K562 (cell line): ENCODE measurements at regions not wholly inside any gene's neighbourhood (a gene's known extent, or its start where the extent isn't known, plus 50 kb on each side); places are given as distances from the start of the nearest gene placed in this dataset.

Experiments
- ATAC-seq: fragments of 200-7000 bp; cut with Tn5 transposase; 3 replicates; pipeline ENCODE4 v1.9.1; 2020; ENCODE audit warnings: moderate library complexity
- BruUV-seq: library from RNA; stranded (reverse); fragments of 400-500 nt; replicated peaks from 2 replicates; lab custom pipeline; 2021; lab: Mats Ljungman, UMichigan
- CTCF ChIA-PET: fragments of 300-600 bp; formaldehyde crosslinking; extraction: SDS; loops from one replicate; lab custom pipeline; 2021; ENCODE audit warnings: low intra/inter-chr PET ratio; lab: Yijun Ruan, JAX
- POLR2A ChIA-PET: fragments of 300-600, 350-650 bp; sonication (Branson Sonifier 250); formaldehyde crosslinking; extraction: SDS; loops from one replicate; lab custom pipeline; 2021; ENCODE audit warnings: antibody characterized with exemption, inconsistent platforms; lab: Yijun Ruan, JAX
- DNase-seq, 4 experiments: peaks; one replicate each; pipeline versions ENCODE4 v3.0.0 to v3.0.0-alpha.2; 2011 to 2018; ENCODE audit warnings: low spot score in 3 of 4, mixed read lengths in 3 of 4; ENCODE audit errors: extremely low read depth in 1 of 4
- FAIRE-seq: peaks from 2 replicates; lab custom pipeline; 2011; peaks lifted over from hg19 to GRCh38; lab: Jason Lieb, UNC
- H2AFZ ChIP-seq: 2 replicates; pipeline ENCODE4 v1.6.0; 2011; ENCODE audit warnings: low read depth, low read length, control low read depth, inconsistent platforms
- H3K27ac ChIP-seq: fragments of 200-600 bp; 3 replicates; pipeline ENCODE4 v1.8.0; 2011; ENCODE audit warnings: low read depth, mild to moderate bottlenecking, control low read depth, inconsistent platforms, low read length, moderate library complexity, mixed read lengths; ENCODE audit errors: extremely low read depth
- H3K27me3 ChIP-seq, 2 experiments: fragments of 300-600 bp in 1 of 2; 2 replicates in 1 of 2; 3 replicates in 1 of 2; pipeline versions ENCODE4 v1.6.0 to v1.8.0; 2011; ENCODE audit warnings: inconsistent platforms in 2 of 2, low read length in 2 of 2, mild to moderate bottlenecking in 1 of 2, mixed read lengths in 1 of 2, moderate library complexity in 1 of 2; ENCODE audit not compliant: control insufficient read depth in 2 of 2, insufficient read depth in 2 of 2
- H3K36me3 ChIP-seq: fragments of 300-600 bp; 3 replicates; pipeline ENCODE4 v1.8.0; 2011; ENCODE audit warnings: mild to moderate bottlenecking, low read length, inconsistent platforms; ENCODE audit not compliant: control insufficient read depth, insufficient read depth
- H3K4me1 ChIP-seq, 2 experiments: fragments of 200-600 bp in 1 of 2; replicated peaks in 1 of 2; 2 replicates in 1 of 2; 3 replicates in 1 of 2; pipeline versions ENCODE4 v1.5.1 to v1.8.0; 2011; ENCODE audit warnings: inconsistent platforms in 2 of 2, low read length in 2 of 2, mild to moderate bottlenecking in 1 of 2, mixed read lengths in 1 of 2, moderate library complexity in 1 of 2; ENCODE audit not compliant: control insufficient read depth in 2 of 2, insufficient read depth in 2 of 2
- H3K4me2 ChIP-seq: 2 replicates; pipeline ENCODE4 v1.6.1; 2011; ENCODE audit warnings: low read length, control low read depth, inconsistent platforms, mixed read lengths; ENCODE audit not compliant: insufficient read depth
- H3K4me3 ChIP-seq: fragments of 200-600 bp; sonication (generic), shearing (Covaris generic); 2 replicates; pipeline ENCODE4 v1.5.1; 2016; ENCODE audit warnings: control low read depth, inconsistent platforms
- H3K79me2 ChIP-seq: fragments of 200-600 bp; 3 replicates; pipeline ENCODE4 v1.8.0; 2011; ENCODE audit warnings: low read length, inconsistent platforms; ENCODE audit not compliant: control insufficient read depth, insufficient read depth
- H3K9ac ChIP-seq, 2 experiments: 2 replicates each; pipeline versions ENCODE4 v1.6.0 to v1.6.1; 2011; ENCODE audit warnings: low read depth in 2 of 2, low read length in 2 of 2, control low read depth in 1 of 2, inconsistent platforms in 1 of 2, mild to moderate bottlenecking in 1 of 2, mixed read lengths in 1 of 2; ENCODE audit not compliant: insufficient read depth in 1 of 2
- H3K9me1 ChIP-seq: one replicate; pipeline ENCODE4 v1.6.0; 2011; ENCODE audit warnings: inconsistent platforms, mild to moderate bottlenecking, low read length, moderate library complexity; ENCODE audit not compliant: control insufficient read depth, insufficient read depth
- H3K9me3 ChIP-seq: replicated peaks from 2 replicates; pipeline ENCODE4 v1.5.1; 2011; ENCODE audit warnings: low read depth, low read length, inconsistent platforms; ENCODE audit not compliant: control insufficient read depth, insufficient read depth
- H4K20me1 ChIP-seq: replicated peaks from 2 replicates; pipeline ENCODE4 v1.6.1; 2011; ENCODE audit warnings: low read length, inconsistent platforms, mixed read lengths; ENCODE audit not compliant: control insufficient read depth, insufficient read depth
- CBX1 ChIP-seq: sonication (generic); IDR thresholded peaks from 2 replicates; pipeline ENCODE4 v1.6.1; 2016; ENCODE audit warnings: antibody characterized with exemption, low read depth, mild to moderate bottlenecking
- CREM ChIP-seq: IDR thresholded peaks from 2 replicates; pipeline ENCODE4 v1.6.1; 2014; ENCODE audit warnings: antibody characterized with exemption, low read depth
- DDX20 ChIP-seq: fragments of 450-650 bp; IDR thresholded peaks from 2 replicates; pipeline ENCODE4 v1.6.1; 2016; ENCODE audit warnings: missing genetic modification characterization, low read depth, mild to moderate bottlenecking, missing compliant biosample characterization, moderate library complexity
- EGR1 ChIP-seq: fragments of 450-650 bp; conservative IDR thresholded peaks from 2 replicates; pipeline ENCODE4 v1.6.1; 2017; ENCODE audit warnings: mild to moderate bottlenecking
- HNRNPH1 ChIP-seq: fragments of 200-400 bp; formaldehyde crosslinking; optimal IDR thresholded peaks from 2 replicates; pipeline ENCODE3; 2017; ENCODE audit warnings: low read depth, mild to moderate bottlenecking, low read length, moderate library complexity
- HNRNPK ChIP-seq: fragments of 200-400 bp; formaldehyde crosslinking; IDR thresholded peaks from one replicate; pipeline ENCODE4 v1.6.1; 2018; ENCODE audit warnings: mild to moderate bottlenecking, low read depth, low read length; ENCODE audit not compliant: poor library complexity, severe bottlenecking
- KAT8 ChIP-seq: fragments of 450-650 bp; IDR thresholded peaks from 2 replicates; pipeline ENCODE4 v1.6.1; 2016; ENCODE audit warnings: low read depth, mild to moderate bottlenecking
- RFX1 ChIP-seq: fragments of 450-650 bp; IDR thresholded peaks from 2 replicates; pipeline ENCODE4 v1.6.1; 2016; ENCODE audit warnings: mild to moderate bottlenecking, moderate library complexity
- SMC3 ChIP-seq: conservative IDR thresholded peaks from 2 replicates; pipeline ENCODE4 v1.6.1; 2011; ENCODE audit warnings: low read depth, low read length, improper control_type of control experiment; ENCODE audit not compliant: insufficient read depth
- U2AF2 ChIP-seq: fragments of 200-400 bp; formaldehyde crosslinking; optimal IDR thresholded peaks from 2 replicates; pipeline ENCODE3; 2017; ENCODE audit warnings: low read depth, mild to moderate bottlenecking, low read length
- ZBTB11 ChIP-seq, 3 experiments: fragments of 200-800 bp in 1 of 3; fragments of 250-450 bp in 1 of 3; fragments of 450-650 bp in 1 of 3; sonication (Bioruptor Pico) in 1 of 3; sonication (Bioruptor generic) in 1 of 3; formaldehyde crosslinking in 1 of 3; IDR thresholded peaks; 2 replicates each; pipeline versions ENCODE4 v1.6.1 to v1.8.0; 2016 to 2022; ENCODE audit warnings: mild to moderate bottlenecking in 2 of 3, missing genetic modification characterization in 2 of 3, missing compliant biosample characterization in 1 of 3, moderate library complexity in 1 of 3
- ZNF77 ChIP-seq: fragments of 250-450 bp; sonication (Bioruptor Pico); IDR thresholded peaks from 2 replicates; pipeline ENCODE4 v1.5.0; 2020
- WGBS: fragments of 100-300 bp; shearing (Covaris generic); methylation state at CpG from one replicate; pipeline ENCODE4 v1.1.6; 2016; ENCODE audit warnings: low coverage, mixed read lengths; ENCODE audit not compliant: insufficient coverage; ENCODE audit errors: missing lambda C conversion rate; 5-methylcytosine and 5-hydroxymethylcytosine counted together
- in situ Hi-C: fragments of 300-500 bp; cut with MboI; formaldehyde crosslinking; loops from 4 replicates; pipeline ENCODE4 v1.15.0; 2018; ENCODE audit warnings: inconsistent platforms, mixed read lengths
- intact Hi-C: fragments of 100-400 bp; cut with micrococcal nuclease; formaldehyde crosslinking; loops from 2 replicates; pipeline ENCODE4 v1.14.2; 2022

DNA sequence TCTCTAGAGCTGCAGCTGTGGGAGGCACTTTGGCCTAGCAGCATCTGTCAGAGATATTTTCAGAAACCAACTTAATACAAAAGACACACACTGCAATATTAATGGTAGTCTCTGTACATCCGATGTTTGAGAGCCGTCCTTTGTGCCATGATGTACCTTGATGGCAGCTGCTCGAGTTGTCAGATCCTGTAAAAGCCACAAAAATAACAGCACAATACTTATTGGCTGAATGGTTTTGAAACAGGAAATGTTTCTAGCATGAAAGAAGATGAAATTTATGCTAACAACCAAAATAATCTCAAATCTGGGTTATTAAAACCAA, 445.5 kb upstream of the TBL1XR1 start:
- H3K4me3 ChIP-seq, result no peak overlapping the region
- H3K27ac ChIP-seq, result no peak overlapping the region
- H3K4me1 ChIP-seq, result no peaks in the 10 kb centered on the region; a peak in 1 of 5 replicates
- no peak overlapping the region for H2AFZ ChIP-seq
- no peak for ATAC-seq
- DNase-seq, result no peak
- no peaks in the 10 kb centered on the region for H3K36me3 ChIP-seq
- no peaks in the 10 kb centered on the region for H3K9me1 ChIP-seq
- no TSS peak for BruUV-seq
- intact Hi-C loops, result no loop called here
- in situ Hi-C loops, result no loop called here
- H3K27me3 ChIP-seq, result no peaks in the 10 kb centered on the region
- 46% methylated on average over 3 of the region's 3 CpGs for WGBS
- no peaks in the 10 kb centered on the region for H3K79me2 ChIP-seq
- CTCF ChIA-PET, result no interaction called here
- no peaks in the 10 kb centered on the region for H4K20me1 ChIP-seq
- no peak for TF ChIP-seq DDX20 (tag)
- no peak for TF ChIP-seq EGR1
- TF ChIP-seq CBX1, result no peak
- TF ChIP-seq U2AF2, result no peak
- TF ChIP-seq KAT8, result no peak
- TF ChIP-seq CREM, result no peak
- TF ChIP-seq RFX1, result no peak
- TF ChIP-seq ZBTB11 (CRISPR knock-in tag; IDR thresholded peaks at IDR 0.05), result no peak
- TF ChIP-seq SMC3, result no peak
- TF ChIP-seq HNRNPK, result no peak
- TF ChIP-seq HNRNPH1, result no peak
- no peak for TF ChIP-seq ZNF77
- POLR2A ChIA-PET, result no interaction called here
- no peak overlapping the region for H3K4me2 ChIP-seq
- H3K9ac ChIP-seq, result no peak overlapping the region
- no peak for FAIRE-seq
- H3K9me3 ChIP-seq, result no peaks in the 10 kb centered on the region; the same call in 1 of the 2 replicates
